GM18517 (cell line): ENCODE measurements at regions not wholly inside any gene's neighbourhood (a gene's known extent, or its start where the extent isn't known, plus 50 kb on each side); places are given as distances from the start of the nearest gene placed in this dataset.
"Not testable (repeated sequence)": the region's sequence is repeated elsewhere in the genome, so short reads cannot be mapped to it uniquely, and the experiment has no call there.

ENCODE experiments used
- ATAC-seq: cut with Tn5 transposase; IDR thresholded peaks from one replicate; pipeline ENCODE4 v1.9.1; 2021; ENCODE audit warnings: mild to moderate bottlenecking, moderate library complexity; ENCODE audit not compliant: unreplicated experiment

DNA sequence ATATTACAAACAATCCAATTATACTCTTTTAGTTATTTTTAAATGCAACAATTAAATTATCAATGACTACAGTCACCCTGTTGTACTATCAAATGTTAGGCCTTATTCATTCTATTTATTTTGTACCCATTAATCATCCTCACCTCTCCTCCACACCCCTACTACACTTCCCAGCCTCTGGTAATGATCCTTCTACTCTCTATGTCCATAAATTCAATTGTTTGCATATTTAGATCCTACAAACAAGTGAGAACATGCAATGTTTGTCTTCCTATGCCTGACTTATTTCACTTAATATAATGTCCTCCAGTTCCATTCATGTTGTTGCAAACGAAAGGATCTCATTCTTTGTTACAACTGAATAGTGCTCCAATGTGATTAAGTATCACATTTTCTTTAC is 1414.6 kb downstream of the SLITRK1 start:
- ATAC-seq = no peak

DNA sequence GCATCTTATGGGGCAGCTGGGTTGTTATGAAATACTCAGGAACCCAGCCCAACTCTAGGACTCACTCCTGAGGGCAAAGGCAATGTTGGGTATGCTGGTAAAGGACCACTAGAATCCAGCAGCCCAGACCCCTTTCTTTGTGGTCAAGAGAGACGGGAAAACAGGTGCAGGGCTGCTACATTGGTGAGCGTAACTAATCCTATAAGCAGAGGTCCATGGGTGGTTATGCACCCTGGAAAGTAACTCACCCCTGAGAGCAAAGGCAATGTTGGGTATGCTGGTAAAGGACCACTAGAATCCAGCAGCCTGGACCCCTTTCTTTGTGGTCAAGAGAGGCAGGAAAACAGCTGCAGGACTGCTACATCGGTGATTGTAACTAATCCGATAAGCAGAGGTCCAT is 1422.7 kb downstream of the SLITRK1 start:
- ATAC-seq = not testable (repeated sequence)

DNA sequence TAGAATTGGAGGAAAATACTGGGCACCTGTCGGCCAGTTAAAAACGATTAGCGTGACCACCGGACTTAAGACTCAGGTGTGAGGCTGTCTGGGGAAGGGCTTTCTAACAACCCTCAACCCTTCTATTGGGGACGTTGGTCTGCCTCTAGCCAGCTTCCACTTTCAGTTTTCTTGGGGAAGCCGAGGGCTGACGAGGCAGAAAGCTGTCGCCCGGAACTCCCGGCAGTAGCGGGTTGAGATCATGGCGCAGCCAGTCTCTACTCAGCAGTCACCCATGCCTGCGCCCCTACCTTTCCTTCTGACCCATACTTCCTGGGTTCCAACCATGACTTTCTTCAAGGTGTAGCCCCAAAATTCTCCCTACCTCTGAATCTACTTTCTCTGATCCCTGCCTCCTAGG is 1424.1 kb downstream of the SLITRK1 start:
- ATAC-seq = no peak

DNA sequence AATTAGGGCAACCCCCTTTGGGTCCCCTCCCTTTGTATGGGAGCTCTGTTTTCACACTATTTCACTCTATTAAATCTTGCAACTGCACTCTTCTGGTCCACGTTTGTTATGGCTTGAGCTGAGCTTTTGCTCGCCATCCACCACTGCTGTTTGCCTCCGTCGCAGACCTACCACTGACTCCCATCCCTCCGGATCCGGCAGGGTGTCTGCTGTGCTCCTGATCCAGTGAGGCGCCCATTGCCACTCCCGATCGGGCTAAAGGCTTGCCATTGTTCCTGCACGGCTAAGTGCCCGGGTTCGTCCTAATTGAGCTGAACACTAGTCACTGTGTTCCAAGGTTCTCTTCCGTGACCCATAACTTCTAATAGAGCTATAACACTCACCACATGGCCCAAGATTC is 1424.7 kb downstream of the SLITRK1 start:
- ATAC-seq = not testable (repeated sequence)

DNA sequence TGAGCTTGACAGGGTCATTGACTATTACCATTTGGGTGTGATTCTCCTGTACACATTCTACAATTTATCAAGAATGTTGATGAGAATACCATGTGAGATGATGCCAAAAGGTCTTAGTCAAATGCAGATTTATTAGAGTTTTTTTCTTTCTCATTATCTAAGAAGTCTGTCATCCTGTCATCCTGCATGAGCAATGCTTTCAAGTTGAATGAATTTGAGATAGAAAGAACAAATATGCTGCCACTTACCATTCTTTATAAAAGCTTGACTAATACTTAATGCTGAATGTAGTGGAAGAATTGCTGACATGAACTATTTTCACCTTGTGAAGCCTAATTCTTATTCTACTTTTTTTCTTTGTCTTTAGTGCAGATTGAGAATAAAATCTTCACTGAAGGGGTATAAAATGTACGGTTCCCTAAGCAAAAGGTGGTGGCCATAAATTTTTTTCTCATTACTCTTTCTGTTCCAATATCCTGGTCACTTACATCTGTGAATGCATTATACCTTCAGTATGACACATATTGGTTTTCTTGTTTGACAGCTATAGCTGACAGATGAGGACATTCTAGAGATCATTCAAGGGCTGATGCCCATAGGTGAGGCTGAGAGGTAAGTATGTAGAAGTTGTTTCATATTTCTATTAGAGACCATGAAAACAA is 1434.7 kb downstream of the SLITRK1 start:
- no peak for ATAC-seq

DNA sequence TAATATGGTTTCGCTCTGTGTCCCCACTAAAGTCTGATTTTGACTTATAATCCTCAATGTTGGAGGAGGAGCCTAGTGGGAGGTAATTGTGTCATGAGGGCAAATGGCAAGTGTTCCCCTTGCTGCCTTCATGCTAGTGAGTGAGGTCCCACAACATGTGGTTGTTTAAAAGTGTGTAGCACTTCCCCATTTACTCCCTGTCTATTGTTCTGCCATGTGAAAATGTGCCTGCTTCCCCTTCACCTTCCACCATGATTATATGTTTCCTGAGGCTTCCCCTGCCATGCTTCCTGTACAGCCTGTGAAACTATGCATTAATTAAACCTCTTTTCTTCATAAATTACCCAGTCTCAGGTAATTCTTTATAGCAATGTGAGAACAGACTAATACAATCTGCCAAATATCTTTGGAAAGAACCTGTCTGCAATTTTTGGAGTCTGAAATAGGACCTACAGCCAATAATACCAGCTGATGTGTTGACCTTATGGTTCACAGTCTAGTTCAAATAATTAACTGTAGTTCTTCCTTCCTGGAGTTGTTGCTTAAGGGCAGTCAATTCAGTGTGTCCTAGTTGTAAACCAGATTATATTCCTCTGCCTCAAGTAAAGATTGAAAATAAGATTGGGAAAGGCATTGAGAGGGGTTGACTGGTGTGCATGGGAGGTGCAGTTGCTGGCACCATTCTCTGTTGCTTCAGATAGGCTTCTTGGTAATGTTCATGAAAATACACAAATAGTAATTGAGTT is 1442.9 kb downstream of the SLITRK1 start:
- no peak for ATAC-seq

DNA sequence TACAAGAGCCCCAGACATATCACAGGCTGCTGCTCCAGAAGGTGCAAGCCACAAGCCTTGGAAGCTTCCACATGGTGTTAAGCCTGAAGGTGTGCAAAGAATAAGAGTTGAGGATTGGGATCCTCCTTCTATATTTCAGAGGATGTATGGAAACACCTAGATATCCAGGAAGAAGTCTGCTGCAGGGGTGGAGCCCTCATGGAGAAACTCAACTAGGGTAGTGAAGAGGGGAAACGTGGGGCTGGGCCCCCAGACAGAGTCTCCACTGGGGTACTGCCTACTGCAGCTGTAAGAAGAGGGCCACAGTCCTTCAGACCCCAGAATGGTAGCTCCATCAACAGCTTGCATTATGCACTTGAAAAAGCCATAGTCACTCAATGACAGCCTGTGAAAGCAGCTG is 1444.0 kb downstream of the SLITRK1 start:
- ATAC-seq = no peak

DNA sequence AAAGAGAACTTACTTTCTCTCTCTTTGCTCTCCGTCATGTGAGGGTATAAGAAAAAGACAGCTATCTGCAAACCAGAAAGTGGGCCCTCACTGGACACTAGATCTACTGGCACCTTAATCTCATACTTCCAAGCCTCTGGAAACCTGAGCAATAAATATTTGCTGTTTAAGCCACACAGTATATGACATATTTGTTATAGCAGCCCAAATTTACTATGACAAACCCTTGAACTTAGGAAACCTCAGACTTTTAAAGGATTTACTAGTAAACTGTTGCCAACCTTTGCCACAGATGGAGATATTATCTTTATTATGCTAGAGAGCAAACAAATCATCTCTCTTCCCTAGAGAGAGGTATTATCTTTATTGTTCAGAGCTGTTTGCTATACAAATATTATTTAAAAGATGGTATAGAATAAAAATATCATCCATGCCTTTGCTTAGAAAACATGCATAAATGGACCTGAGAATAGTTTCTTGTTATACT is 1446.1 kb downstream of the SLITRK1 start:
- no peak for ATAC-seq

DNA sequence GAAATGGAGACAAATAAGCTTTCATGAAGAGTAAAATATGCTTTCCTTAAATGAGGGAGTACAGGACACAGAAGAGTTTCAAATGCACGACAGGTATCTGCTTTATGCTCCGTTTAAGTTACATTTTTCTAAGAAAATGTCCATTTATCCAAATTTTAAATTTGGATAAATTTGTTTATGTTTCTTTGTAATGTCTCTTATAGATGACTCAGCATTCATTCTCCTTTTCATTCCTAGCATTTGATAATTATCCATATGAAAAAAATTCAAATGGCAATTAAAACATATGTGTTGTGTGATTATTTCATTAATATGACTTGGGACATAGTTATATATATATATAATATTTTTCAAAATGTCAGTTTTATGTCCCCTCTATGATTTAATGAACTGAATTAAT is 1449.3 kb downstream of the SLITRK1 start:
- ATAC-seq = no peak

DNA sequence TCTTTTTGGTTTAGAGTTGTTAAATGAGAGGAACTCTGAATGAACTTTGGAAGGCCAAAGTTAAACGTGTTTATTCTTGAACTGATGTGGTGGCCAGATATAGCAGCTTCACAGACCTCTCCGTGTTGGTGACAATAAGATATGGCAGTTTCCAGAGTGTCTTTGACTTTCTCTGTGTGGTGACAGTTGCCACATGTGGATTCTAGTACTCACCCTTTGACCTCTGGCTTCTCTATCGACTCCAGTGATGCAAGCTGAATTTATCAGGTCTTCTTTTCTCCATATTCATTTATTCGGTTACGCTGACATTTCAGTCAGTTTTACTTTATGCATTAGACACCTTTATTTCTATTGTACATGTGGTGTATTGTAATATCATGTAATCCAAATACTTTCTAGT is 1469.5 kb downstream of the SLITRK1 start:
- no peak for ATAC-seq

DNA sequence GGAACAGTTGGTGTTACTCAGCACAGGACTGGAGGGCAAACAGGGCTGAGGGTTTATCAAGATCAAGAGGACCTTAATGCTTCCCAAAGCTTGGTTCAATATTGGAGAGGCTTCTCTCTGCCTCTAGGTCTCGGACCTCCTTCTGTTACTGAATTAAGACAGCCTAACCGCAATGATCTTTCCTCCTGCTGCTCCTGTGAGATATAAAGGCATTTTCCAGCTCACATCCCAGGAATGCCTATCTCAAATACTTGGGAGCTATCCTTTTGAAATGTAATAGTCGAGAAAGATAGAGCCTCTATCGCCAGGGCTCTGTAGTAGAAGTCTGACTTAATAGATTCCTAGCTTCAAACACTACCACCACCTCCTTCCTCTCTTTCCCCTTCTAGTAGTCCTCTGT is 1475.0 kb downstream of the SLITRK1 start:
- no peak for ATAC-seq

DNA sequence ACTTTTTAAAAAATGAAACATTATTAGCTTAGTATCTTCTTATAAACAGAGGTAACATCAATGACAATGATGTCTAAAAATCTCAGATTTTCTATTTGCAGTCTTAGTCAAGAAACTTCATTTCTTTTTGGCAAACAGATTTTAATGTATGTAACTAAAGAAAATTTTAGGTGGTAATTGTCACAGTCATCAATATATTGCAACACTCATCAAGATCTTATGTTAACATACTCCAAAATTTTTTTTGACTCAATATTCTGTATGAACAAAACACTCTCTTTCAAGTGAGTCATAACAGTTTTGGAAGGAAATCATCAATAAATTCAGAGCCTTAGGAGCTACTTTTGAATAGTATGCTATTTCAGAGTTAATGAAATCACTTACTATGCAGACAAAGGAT is 1507.6 kb downstream of the SLITRK1 start:
- ATAC-seq = no peak

DNA sequence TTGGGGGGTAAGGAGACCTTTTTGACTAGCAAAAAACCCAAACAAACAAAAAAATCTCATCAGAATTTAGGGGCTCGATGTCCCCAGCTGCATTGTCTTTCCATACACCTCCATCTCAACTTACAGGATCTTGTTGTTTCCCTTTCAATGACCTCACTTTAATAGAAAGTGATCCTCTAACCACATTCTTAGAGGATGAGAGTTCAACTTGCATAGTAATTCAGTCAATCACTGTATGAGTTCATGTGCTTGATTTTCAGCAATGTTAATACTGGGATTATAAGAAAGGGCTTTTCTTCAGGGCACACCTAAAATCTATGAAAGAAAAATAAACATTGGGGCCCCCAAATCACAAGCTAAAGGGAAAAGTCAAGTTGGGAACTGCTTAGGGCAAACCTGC is 1512.0 kb downstream of the SLITRK1 start:
- ATAC-seq = no peak

DNA sequence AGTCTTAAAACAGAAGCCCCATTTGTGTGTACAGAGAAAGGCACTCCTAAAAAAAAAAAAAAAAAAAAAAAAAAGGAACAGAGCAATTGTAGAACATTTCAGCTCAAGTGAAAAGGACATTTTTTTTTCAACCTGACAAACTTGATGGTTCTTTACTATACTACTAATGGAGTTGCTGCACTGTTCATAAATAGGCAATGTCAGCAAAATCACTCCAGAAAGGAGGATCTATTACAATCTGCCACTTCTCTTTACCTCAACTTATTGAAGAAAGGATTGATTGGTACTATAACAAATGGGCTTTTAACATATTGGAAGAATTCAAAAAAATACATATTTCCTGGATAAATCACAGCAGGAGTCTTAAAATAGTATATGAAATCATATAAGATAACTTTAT is 1517.7 kb downstream of the SLITRK1 start:
- ATAC-seq = no peak

DNA sequence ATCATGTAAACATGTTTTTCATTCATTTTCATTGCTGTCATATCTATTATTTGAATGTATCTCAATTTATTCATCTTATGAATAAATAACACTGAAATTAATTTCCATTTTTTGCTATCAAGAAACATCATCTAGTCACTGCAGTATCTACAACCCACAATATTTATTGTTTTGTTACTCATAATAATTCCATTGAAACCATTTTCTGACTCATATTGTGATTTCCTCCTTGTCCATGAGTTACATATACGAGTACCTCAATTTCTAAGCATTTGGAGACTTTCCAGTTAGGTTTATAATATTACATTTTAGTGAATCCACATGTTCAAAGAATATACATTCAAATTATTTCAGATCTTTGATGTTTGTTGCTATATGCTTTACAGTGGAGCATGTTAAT is 1524.0 kb downstream of the SLITRK1 start:
- ATAC-seq = no peak

DNA sequence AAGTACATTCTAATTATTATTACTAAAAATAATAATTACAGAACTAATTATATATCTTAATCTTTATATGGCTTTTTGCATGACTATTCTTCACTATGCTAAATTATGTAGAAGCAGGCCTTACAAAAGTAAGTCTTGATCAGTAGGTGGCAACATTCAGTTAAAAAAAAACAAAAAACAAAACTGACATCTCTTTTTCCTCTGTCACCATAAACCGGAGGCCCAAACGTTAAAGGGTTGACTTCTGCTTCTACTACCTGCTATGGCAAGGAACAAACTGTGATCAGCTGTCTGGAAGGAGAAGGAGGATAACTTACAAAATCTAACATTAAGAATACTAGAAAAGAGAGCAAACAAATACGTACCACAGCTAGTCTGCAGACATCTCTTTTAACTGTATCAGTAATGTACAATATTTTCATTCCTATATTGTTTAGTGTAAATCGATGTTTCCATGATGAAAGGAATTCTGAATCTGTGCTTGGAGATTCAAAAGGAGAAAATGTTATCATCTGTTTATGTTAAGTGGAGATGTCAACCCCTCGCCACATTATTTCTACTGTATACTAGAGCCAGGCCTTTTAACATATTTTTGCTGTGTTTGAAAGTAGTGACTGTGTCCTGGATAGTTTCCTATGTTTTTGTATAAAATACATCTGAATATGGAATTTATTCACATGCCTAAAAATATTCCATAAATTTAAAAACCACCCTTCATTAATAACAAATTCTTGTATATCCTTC is 1525.4 kb downstream of the SLITRK1 start:
- ATAC-seq = no peak

DNA sequence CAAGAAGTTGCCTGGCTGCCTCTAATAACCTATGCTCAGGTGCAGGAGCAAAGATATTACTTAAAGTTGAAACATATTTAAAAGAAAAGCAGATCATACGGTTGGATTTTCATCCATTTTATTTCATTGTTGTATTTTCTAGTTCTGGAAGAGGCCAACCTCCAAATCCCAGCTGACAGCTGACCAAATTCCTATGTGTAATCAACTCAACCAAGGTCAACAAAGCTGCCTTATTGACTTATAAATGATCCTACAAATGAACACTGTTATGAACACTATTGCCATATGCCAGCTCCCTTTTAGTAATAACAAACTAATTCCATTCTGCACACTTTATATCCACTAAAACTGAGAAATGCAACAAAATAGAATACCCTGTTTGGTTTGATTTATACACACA is 1537.4 kb downstream of the SLITRK1 start:
- no peak for ATAC-seq

DNA sequence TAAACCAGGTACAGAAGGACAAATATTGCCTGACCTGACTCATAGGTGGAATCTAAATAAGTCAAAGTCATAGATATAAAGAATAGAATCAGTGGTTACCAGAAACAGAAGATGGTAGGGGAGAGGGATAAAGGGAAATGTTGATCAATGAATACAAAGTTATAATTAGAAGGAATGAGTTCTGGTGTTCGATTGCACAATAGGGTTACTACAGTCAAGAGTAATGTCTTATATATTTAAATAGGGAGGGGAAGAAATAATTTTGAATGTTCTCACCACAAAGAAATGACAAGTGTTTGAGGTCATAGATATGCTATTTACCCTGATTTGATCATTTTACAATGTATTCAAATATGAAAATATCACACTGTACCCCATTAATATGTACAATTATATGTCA is 1541.2 kb downstream of the SLITRK1 start:
- ATAC-seq = no peak

DNA sequence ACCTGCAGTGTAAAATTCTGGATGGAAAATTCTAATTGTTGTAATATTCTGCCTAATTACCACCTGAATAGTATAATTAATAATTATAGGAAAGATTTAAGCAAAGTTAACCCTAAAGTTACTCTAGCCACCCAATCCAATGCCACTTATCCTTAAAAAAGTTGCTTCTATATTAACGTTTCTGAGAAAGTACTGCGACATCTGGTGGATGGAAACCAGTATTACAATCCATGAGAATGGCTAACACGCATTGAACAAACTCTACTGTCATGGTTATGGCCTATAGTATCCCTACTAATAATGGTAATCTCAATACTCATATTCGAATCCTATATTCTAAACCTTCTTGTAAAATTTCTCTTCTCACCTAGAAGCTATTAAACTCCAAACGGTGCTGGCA is 1551.8 kb downstream of the SLITRK1 start:
- ATAC-seq = no peak

DNA sequence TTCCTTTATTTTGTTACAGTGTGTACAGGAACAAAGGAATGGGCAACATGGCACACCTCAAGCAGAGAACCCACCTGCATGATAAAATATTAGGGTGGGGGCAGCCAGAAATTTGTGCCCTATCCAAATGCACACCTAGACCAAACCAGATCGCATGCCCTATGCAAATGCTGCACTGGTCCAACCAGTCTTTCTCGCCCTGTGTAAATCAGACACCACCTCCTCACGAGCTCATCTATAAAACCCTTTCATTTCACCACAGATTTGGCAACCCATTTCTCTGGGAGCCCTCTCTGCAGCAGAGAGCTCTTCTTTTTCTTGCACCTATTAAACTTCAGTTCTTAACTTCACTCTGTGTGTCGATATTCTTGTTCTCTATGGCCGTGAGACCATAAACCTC is 1559.2 kb downstream of the SLITRK1 start:
- no peak for ATAC-seq

DNA sequence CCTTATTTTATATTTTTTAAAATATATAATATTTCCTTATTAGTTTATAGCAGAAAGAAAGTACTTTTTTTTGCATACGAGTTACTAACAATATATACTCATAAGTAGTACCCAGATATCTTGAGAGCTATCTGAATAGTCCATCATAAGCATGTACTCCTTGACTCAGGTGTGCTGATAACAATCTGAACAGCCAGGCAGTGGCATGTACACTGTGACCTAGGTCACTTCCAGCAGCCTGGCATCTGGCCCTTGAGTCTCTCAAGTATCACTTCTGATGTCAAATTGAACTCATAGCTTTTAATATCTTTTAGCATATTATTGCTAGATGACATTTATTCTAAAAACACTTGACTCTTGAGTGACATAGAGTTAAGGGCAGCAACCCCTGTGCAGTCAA is 1576.7 kb downstream of the SLITRK1 start:
- no peak for ATAC-seq

DNA sequence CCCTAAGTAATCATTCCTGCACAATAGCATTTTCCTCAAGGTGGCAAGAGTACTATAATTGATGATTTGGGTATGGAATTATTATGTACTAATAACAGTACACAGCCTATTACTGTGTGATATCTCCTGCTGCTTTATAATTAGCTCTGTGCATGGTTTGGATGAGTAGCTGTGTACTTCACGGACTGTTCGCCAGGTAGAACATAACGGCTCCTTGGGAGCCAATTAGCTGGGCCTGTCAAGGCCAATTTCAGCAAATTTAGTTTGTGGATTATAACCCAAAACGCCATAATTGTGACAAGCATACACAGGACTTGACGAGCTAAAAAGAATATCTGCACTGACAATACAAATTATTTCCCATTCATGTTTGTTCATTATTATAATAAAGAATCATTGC is 1584.2 kb downstream of the SLITRK1 start:
- no peak for ATAC-seq
